HepG2 (cell line): ENCODE measurements at regions not wholly inside any gene's neighbourhood (a gene's known extent, or its start where the extent isn't known, plus 50 kb on each side); places are given as distances from the start of the nearest gene placed in this dataset.

Source experiments
- ATRX ChIP-seq: sonication (generic); formaldehyde crosslinking; IDR thresholded peaks from 2 replicates; pipeline ENCODE4 v1.4.0; 2020; ENCODE audit warnings: missing genetic modification reagents, borderline replicate concordance
- CHD4 ChIP-seq: fragments of 200-600 bp; sonication (generic); IDR thresholded peaks from 2 replicates; pipeline ENCODE4 v1.7.0; 2017; ENCODE audit warnings: mild to moderate bottlenecking, low read length, borderline replicate concordance
- ELK4 ChIP-seq: sonication (generic); formaldehyde crosslinking; IDR thresholded peaks from 2 replicates; pipeline ENCODE4 v1.9.0; 2021; ENCODE audit warnings: missing genetic modification reagents, borderline replicate concordance
- IRF1 ChIP-seq: sonication (generic); formaldehyde crosslinking; IDR thresholded peaks from 2 replicates; pipeline ENCODE4 v1.4.0; 2020; ENCODE audit warnings: low read depth, mild to moderate bottlenecking, missing genetic modification reagents
- KLF13 ChIP-seq: sonication (generic); formaldehyde crosslinking; IDR thresholded peaks from 2 replicates; pipeline ENCODE4 v1.4.0; 2020; ENCODE audit warnings: mild to moderate bottlenecking, missing genetic modification reagents
- MAFK ChIP-seq, 2 experiments: IDR thresholded peaks in 1 of 2; conservative IDR thresholded peaks in 1 of 2; 2 replicates each; pipeline ENCODE4 v1.6.1; 2011; ENCODE audit warnings: improper control_type of control experiment in 2 of 2, low read length in 2 of 2
- MED8 ChIP-seq: sonication (generic); formaldehyde crosslinking; IDR thresholded peaks from 2 replicates; pipeline ENCODE4 v1.8.1; 2023; ENCODE audit warnings: mild to moderate bottlenecking, missing genetic modification reagents; ENCODE audit not compliant: insufficient replicate concordance
- PATZ1 ChIP-seq: sonication (generic); formaldehyde crosslinking; IDR thresholded peaks from 2 replicates; pipeline ENCODE4 v1.4.0; 2020; ENCODE audit warnings: missing genetic modification reagents
- PAX8 ChIP-seq: sonication (generic); formaldehyde crosslinking; IDR thresholded peaks from 2 replicates; pipeline ENCODE4 v1.8.0; 2022; ENCODE audit warnings: mild to moderate bottlenecking, missing genetic modification reagents, borderline replicate concordance
- PTBP1 ChIP-seq: fragments of 200-400 bp; formaldehyde crosslinking; IDR thresholded peaks from 2 replicates; pipeline ENCODE4 v1.6.1; 2018; ENCODE audit warnings: low read length, low read depth; ENCODE audit not compliant: poor library complexity, severe bottlenecking
- THAP8 ChIP-seq: sonication (generic); formaldehyde crosslinking; IDR thresholded peaks from 2 replicates; pipeline ENCODE4 v1.5.1; 2020; ENCODE audit warnings: missing genetic modification reagents, mild to moderate bottlenecking, borderline replicate concordance
- ZBTB33 ChIP-seq: sonication (generic); formaldehyde crosslinking; IDR thresholded peaks from 2 replicates; pipeline ENCODE4 v1.4.0; 2020; ENCODE audit warnings: missing genetic modification reagents
- ZBTB38 ChIP-seq: sonication (generic); formaldehyde crosslinking; IDR thresholded peaks from 2 replicates; pipeline ENCODE4 v1.5.1; 2020; ENCODE audit warnings: mild to moderate bottlenecking, missing genetic modification reagents
- ZNF230 ChIP-seq: sonication (generic); formaldehyde crosslinking; IDR thresholded peaks from 2 replicates; pipeline ENCODE4 v1.4.0; 2020; ENCODE audit warnings: mild to moderate bottlenecking, missing genetic modification reagents
- ZNF44 ChIP-seq: sonication (generic); formaldehyde crosslinking; IDR thresholded peaks from 2 replicates; pipeline ENCODE4 v1.5.1; 2020; ENCODE audit warnings: mild to moderate bottlenecking, missing genetic modification reagents
- ZNF503 ChIP-seq: sonication (generic); formaldehyde crosslinking; IDR thresholded peaks from 2 replicates; pipeline ENCODE4 v1.4.0; 2020; ENCODE audit warnings: missing genetic modification reagents
- ZNF547 ChIP-seq: sonication (generic); formaldehyde crosslinking; IDR thresholded peaks from 2 replicates; pipeline ENCODE4 v1.5.1; 2020; ENCODE audit warnings: mild to moderate bottlenecking, missing genetic modification reagents

GRCh38 chr1:58881471-58881994 is 97.7 kb upstream of the JUN start (continued):
- TF ChIP-seq ZNF547 (no peak), ZNF230 (CRISPR knock-in tag) (no peak), MED8 (CRISPR knock-in tag) (peak; percentile 57), ZBTB33 (CRISPR knock-in tag) (peak; percentile 81; the same call in 1 of the 2 replicates), PATZ1 (CRISPR knock-in tag) (peak; percentile 86), ZBTB38 (CRISPR knock-in tag) (peak; percentile 84), THAP8 (CRISPR knock-in tag) (no peak), PAX8 (CRISPR knock-in tag) (no peak), KLF13 (CRISPR knock-in tag) (no peak), ATRX (no peak), ZNF503 (CRISPR knock-in tag) (peak; percentile 78; the same call in 1 of the 2 replicates), IRF1 (CRISPR knock-in tag) (no peak), MAFK (conservative IDR thresholded peaks at IDR 0.05 in 1 of 2, IDR thresholded peaks at IDR 0.05 in 1 of 2; ENCODE audit: low read length in 2 of 2) (peak; percentile 95 to 100), ELK4 (no peak), PTBP1 (no peak), CHD4 (no peak), ZNF44 (CRISPR knock-in tag) (no peak)
